GM19455 (cell line): ENCODE measurements at regions not wholly inside any gene's neighbourhood (a gene's known extent, or its start where the extent isn't known, plus 50 kb on each side); places are given as distances from the start of the nearest gene placed in this dataset.

ENCODE experiments used
- ATAC-seq: cut with Tn5 transposase; IDR thresholded peaks from one replicate; pipeline ENCODE4 v1.9.1; 2021; ENCODE audit not compliant: unreplicated experiment

DNA sequence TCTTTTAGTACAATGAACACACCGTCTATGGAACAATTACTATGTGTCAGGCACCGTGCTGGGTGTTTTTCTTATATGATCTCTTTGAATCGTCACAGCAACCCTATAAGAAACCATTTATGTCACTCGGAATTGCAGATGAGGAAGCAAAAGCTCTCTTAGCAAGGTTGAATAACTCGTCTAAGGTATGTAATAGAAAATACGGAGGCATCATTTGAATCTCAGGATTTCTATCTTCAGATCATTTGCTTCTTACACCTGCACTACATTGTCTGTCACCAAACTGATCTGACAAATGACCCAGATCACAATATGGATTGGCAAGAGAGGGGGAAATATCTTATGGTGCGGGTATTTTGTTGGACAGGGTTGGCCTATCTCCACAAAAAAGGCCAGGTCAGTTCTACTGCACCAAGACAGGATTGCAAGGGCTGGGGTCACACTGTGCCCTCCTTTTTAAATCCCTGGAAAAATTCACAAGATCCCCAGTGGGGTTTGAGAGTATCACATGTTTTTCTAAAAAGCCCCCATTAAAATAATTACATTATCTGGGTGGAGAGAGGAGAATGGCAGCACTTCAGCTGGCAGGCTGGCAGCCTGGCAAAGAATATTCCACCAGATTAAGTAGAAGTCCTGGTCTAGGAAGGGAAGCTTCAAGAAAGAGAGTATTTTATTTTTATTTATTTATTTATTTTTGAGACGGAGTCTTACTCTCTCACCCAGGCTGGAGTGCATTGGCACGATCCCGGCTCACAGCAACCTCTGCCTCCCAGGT lies 110.7 kb upstream of the CLMP start:
- ATAC-seq: no peak

DNA sequence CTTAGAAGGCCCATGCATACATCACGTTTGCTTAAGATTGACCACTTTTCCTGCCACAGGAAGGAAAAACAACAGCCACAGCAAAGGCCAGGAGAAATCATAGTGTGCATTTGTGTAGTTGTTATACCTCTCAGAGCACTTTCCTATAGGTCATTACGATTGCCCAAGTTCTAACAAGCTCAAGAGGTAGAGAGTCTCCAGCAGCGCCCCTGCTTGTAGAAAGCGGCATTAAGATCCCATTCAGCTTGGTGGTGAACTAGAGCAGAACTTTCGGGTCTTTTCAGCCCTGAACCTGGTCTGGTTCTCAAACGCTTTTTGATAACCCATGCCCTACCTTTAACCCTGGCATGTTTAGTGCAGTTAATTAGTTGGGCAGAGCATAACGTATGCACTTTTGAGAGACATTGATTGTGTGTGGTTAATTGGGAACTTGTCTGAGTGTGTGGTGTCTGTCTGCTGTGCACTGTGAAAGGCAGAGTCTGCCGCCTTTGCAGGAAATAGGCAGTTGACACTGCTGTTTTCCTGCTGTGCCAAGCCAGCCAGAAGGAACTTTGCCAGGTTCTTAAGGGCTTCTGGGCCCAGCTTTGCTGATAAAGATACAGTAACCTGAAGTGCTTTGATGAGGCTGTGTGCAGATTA lies 109.9 kb upstream of the CLMP start:
- no peak for ATAC-seq

DNA sequence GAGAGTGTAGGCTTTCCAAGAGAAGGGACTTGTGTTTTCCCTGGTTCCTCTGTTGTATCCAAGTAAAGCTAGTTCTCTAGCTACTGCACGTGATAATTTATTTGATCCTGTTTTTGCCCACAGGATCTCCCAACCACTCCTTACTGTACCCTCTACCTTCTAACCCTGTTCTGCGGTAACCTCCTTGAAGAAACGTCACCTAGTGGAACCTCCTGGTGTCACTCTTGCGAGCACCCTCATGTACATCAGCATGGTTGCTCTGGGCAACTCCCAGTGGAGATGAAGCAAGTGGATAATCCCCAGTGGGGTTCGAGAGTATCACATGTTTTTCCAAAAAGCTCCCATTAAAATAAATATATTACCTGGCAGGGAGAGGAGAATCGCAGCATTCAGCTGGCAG lies 108.9 kb upstream of the CLMP start:
- no peak for ATAC-seq

DNA sequence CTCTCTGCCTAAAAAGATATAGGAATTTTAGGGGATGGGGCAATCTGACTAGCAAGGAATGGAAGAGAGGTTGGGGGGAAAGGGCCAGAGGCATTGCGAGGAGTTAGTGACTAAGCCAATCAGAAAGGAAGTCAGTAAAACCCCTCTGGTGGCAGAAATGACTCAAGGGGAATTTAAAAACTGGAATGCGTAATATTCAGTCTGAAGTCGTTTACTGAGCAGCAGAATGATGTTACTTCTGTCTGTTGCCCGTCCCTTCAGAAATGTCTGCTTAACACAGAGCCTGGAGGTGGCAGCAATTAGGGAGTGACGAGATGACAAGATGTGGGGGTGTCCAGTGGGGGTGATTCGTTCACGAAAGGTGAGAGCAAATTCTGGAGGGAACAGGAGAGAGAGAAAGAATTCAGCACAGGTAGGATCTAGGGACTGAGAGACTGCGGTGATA lies 107.7 kb upstream of the CLMP start:
- no peak for ATAC-seq

DNA sequence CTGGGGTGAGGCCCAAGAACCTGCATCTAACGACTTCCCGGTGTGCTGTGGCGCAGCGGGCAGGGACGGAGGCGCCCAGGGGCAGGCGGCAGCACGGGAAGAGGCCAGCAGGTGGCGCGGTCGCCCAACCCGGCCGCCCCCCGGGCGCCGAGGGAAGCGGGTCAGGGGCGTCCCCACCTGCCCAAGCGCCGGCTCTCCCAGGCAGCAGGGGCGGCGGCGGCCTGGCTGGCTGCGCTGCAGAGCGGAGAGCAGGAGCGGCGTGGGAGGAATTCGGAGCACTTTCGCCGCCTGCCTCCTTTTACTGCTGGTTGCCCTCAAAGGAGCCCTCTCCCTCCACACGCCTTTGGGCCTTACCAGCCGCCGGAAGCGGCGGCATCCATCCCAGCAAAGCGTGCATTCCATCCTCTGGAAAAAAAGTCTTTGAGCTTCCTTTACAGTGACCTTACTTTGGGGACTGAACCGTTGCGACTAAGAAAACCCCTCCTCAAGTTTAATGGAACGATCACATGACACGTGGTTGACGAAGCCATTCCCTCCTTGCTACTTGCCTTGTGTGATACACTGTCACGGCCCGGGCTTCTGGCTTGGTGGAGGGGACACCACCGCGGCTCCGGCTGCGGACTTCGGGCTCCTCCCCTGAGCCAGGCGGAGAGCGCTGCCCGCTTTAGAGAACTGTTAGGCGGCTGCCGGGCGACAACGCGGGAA lies 106.8 kb upstream of the CLMP start:
- peak; percentile 57 for ATAC-seq

DNA sequence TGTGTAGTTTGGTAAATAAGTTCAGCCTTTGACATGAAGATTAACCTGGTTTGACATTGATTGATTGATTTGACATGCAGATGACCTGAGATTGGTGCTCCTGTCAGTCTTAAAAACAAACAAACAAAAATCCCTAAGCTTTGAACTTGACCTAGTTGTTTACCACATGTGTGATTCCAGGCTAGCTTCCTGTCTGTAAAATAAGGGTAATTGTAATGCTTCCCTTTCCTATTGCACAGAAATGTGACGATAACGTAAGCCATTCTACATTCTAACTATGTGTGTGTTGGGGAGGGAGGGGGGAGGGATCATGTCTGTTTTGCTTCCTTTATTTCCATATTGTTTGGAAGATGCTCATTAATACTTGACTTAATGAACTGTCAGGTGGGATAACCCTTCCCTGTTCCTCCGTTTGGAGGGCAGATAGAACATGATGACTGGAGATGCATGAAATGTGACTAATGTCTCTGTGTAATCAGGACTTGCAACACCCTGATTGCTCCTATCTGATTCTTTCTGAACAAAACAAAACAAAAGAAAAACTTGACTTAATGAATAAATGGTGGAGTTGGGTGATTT lies 106.1 kb upstream of the CLMP start:
- no peak for ATAC-seq

DNA sequence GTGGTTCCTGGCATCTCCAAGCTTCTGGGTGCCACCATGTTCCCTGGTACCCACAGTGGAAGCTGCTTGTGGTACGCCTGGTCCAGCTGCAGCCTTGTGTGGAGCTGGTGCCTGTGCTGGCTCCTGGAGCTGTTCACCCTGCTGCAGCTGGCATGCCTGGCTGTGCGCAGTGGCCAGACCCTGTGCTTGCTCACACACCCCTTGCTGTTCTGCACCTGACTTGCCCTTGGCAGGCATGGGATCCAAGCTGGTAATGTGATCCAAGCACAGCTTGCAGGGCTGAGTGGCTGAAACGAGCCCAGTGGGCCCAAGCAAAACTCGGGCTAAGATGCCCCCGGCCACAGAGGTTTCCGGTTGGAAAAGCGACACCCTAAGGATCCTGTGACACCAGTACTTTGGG lies 104.7 kb upstream of the CLMP start:
- ATAC-seq: no peak

DNA sequence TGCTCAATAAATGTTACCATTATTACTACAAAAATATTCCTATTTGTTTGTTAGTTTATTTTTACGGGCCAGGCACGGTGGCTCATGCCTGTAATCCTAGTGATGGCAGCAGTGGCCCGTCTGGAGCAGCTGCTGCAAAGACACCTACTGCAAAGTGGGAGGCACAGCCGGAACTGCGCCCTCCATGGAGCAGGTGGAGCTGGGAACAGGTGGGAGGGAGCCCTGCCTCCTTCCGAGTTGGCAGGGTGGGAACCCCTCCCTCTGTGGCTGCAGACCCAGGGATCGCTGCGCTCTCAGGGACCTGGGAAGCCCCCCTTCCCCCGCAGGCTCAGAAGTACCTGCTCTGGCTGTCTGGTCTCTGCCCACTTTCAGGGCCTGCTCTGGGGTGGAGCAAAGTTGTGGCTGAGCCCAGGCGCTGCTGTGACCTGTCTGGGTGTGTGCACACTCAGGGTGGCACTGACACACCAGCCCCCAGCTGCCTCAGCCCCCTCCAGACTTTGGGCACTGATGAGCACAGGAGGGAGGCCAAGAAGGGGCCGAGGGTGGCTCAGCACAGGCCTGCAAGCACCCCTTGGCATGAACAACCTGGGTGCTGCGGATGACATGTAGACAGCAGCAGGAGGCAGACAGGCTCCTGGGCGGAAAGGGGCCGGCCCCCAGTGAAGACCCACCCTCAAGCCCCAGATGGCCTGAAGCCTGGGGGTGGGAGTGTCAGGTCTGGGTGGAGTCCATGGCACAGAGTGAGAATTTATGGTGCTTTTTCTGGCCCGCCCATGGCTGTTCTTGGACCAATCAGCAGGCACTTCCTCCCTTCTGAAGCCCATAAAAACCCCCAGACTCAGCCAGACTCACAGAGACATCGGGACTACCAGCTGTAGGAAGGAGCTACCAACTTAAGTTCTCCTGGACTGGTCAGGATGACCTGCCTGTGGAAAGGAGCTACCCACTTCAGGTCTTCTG lies 103.7 kb upstream of the CLMP start:
- no peak for ATAC-seq

DNA sequence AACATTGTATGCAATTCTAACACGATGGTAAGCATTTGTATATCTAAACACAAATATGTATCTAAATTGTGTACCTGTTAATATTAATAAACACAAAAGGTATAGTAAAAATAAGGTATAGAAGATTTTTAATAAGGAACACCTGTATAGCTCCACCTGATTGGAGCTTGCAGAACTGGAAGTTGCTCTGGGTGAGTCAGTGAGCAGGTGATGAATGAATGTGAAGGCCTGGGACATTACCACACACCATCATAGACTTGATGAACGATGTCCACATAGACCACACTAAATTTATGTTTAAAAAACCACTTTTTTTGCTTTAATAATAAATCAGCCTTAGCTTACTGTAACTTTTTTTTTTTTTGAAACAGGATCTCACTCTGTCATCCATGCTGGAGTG lies 97.6 kb upstream of the CLMP start:
- no peak for ATAC-seq

DNA sequence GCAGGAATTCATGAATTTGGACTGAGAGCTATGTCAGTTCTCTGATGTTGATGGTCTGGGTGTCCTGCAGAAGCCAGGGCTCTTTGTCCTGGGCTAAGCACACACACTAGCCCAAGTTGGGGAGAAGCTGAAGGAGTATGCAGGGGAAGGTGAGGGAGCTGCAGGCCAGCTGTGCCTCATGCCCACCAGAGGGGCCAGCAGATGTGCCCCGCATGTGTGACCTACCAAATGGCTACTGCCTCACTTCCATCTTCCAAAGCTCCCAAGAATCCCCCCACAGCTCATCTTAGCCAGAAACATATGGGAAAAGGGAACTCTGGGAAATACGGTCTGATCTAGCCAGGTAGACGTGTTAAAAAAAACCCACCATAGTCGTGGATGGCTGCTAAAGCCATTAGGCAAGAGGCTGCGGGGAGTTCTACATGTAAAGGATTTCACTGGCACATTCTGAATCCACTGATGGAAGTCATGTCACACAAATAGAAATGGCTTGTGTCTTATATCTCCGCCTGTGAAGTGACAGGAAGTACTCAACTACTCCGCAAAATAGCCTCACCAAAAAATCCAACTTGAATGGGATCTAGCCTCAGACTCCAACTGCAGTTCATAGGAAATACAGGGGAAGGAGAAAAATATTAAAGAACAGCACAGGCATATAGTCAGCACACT lies 96.3 kb upstream of the CLMP start:
- ATAC-seq: no peak

DNA sequence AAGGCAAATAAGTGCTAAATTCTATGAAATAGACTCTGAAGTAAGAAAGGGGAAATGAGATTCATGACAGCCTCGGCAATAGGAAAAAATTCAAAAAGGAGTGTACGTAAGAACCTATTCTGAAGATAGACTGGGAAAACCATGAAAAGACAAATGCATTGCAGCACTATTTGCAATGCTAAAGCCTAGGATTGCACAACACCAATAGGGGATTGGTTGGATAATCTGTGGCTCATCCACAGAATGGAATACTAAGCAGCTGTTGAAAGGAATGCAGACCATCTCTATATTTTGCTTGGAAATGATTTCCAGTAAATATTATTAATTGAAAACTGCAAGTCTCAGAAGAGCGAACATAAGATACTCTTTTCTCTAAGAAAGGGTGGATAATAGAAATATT lies 91.7 kb upstream of the CLMP start:
- ATAC-seq: no peak

DNA sequence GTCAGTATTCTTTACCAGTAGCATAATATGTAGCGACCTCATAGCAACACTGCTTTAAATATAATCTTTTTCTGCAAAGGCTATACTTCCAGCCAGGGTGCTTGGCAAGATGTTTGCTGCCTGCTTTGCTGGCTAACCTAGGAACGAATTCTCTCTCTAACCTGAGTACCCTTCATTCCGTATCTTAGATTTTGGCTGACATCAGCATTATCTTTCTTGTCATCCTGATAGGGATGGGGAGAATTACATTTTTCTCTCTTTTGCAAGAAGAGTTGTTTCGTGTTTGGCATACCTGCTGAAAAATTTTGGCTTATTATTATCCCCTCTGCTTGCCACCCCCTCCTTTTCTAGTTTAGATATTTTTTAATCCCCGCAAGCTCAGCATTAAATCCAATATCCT lies 91.2 kb upstream of the CLMP start:
- ATAC-seq: no peak

DNA sequence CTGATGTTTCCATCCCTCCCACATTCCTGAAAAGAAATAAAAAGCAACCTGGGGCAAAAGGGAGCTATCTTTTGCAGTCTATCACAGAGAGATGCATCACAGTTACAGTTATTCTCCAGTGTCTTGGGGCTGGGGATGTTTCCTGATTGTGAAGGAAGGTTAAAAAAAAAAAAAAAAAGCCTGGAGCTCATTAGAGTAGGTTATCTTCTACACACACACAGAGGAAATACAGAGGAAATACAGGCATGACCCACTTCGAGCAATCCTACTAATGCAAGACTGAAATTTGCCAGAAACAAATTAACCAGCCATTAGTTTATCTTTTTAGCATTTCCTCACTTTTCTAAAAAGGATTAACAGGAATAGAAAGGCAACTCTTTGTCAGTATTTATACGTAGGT lies 89.4 kb upstream of the CLMP start:
- ATAC-seq: no peak

DNA sequence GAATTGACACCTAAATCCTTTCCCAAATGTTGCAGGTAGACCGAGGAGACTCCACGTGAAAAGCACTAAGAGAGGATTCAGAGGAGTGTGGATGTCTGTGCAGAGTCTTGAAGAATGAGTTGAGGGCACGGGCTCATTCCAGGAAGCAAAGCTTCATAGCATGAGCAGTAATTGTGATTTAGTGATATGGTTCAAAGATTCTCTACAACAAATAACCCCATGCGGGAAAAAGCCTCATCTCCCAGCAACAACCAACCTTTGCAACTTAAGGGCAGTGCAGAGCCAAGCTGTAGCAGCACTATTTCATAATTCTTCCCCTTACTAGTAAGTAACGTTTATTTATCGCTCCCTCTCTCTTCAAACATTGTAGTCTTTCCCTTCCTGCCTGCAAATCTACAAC lies 87.5 kb upstream of the CLMP start:
- no peak for ATAC-seq

DNA sequence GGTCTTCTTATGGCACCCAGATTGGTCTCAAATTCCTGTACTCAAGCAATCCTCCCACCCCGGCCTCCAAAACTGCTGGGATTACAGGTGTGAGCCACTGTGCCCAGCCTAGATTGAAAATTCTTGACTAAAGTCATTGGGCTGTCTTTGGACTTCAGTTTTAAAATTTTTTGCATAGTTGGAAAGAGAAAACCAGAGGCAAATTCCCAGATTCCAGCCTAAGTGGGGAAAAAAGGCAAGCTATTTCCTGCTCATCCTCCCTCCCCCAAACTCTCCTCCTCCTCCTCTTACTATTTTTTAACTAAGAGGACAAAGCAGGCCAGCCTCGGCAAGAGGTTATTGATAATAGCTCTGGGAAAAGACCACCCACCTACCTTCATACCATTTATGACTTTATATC lies 78.6 kb upstream of the CLMP start:
- ATAC-seq: no peak

DNA sequence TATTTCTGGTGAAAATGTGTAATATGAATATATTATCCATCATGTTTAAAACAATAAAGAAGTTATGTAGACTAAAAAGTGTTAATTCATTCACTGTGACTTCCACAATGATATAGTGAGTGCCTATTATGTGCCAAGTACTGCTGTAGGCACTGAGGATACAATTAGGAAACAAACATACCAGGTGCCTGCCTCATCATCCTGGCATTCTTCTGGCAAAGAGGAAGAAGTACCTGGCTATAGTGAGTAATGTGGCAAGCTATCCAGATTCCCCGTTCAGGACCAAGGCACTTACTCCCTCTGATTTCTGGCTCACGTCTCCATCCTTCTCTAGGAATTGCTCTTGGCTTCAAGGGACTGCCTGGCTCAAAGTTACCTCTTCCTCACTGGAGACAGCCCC lies 77.5 kb upstream of the CLMP start:
- ATAC-seq: no peak

DNA sequence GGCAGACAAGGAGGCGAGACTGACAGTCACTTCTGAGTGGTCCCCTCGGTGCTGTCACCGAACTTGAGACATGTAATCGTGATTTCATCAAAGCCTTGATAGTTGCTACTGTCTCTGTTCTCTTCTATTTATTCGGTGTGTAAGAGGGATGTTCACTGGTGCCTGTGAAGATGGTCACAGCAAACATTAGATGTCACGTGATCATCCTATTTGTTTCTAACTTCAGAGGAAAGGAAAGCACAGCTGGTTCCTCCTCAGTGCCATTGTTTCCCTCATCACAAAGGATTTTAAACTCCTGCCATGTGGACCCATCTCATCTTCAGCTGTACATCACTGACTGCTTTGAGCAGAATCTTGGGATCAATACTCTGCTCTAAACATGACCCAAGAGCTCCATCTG lies 73.1 kb upstream of the CLMP start:
- ATAC-seq: no peak

DNA sequence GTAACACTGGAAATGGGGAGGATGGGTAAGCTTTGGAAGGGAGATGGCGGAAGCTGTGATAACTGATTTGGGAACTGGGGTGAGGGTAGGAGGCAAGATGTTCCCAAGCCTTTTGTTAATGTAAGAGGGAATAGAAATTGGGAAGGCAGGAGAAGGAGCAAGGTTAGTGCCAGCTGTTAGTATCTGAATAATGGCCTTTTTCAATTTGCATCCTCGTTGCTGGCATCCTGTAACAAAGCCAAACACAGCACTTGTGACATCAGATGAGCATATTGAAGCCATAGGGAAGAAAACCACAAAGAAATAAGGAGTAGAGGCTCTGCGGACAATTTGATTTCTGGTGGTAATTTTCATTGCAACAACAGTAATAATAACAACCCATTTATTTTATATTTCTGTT lies 70.9 kb upstream of the CLMP start:
- no peak for ATAC-seq

DNA sequence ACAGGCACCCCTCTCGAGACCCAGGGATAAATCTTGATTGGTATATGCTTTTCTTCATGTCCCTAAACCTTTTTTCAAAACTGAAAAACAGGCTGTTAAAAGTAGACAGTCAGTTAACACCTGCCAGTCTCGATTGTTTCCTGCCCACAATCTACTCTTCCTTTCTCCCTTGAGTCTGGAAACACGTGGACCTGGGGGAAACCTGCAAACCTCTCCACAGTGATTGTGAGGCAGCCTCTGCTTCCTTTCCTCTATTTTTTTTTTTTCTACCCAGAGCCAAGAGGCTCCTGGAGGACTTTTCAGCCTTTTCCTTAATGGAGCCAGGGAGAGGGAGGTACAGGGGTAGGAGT lies 69.4 kb upstream of the CLMP start:
- ATAC-seq: no peak

DNA sequence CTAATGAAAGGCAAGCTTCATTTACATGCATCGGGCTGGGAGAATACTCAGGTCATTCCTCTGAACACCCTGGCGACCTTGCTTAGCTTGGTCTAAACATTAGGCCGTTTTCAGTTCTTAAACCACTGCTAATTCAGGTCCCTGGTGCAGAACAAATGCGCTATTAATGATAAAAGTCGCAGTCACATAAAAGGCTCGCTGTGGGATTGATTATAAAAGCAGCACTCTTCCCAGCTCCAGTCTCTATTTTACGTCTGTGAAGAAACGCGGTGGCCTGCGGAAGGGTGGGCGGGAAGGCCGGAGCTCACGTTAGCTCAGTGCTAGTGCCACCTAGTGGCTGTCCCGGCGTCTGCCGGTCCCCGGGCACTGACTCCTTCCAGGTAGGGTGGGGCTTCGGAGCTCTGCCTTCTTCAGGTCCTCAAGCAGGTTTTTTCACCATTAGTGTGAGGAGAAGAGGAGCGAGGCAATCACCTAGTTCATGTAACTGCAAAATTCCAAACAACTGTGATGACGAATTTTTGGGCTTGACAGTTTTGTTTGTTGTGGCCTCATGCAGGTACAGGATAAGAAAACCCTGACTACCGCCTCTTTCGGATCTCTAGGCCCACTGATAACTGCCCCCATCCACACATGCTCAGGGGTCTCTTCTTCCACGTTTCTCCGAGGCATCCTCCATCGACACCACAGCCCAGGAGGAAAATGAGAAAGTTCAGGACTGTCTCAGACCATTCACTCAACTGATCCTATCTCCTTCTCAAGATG lies 66.5 kb upstream of the CLMP start:
- ATAC-seq: peak; percentile 72
